GM21367 (cell line): ENCODE measurements at regions not wholly inside any gene's neighbourhood (a gene's known extent, or its start where the extent isn't known, plus 50 kb on each side); places are given as distances from the start of the nearest gene placed in this dataset.
"Not testable (repeated sequence)": the region's sequence is repeated elsewhere in the genome, so short reads cannot be mapped to it uniquely, and the experiment has no call there.

Experiments
- ATAC-seq: cut with Tn5 transposase; IDR thresholded peaks from one replicate; pipeline ENCODE4 v1.9.1; 2021; ENCODE audit not compliant: unreplicated experiment

- no peak for ATAC-seq
These were observed 783.0 kb upstream of the ARPP21 start for GRCh38 chr3:34856081-34856947.

- peak; percentile 67 for ATAC-seq
These were observed 781.2 kb upstream of the ARPP21 start for GRCh38 chr3:34858067-34858660.

- no peak for ATAC-seq
These were observed 779.6 kb upstream of the ARPP21 start for GRCh38 chr3:34859746-34860145.

- ATAC-seq = no peak
These were observed 776.9 kb upstream of the ARPP21 start for GRCh38 chr3:34862456-34862855.

GRCh38 chr3:34863485-34863884 is 775.8 kb upstream of the ARPP21 start:
- ATAC-seq = no peak

GRCh38 chr3:34864011-34864410 is 775.3 kb upstream of the ARPP21 start:
- ATAC-seq = no peak

GRCh38 chr3:34865346-34865745 is 774.0 kb upstream of the ARPP21 start:
- no peak for ATAC-seq

GRCh38 chr3:34868935-34869334 is 770.4 kb upstream of the ARPP21 start:
- ATAC-seq = no peak

- no peak for ATAC-seq
These were observed 769.6 kb upstream of the ARPP21 start for GRCh38 chr3:34869696-34870095.

- ATAC-seq = no peak
These were observed 766.9 kb upstream of the ARPP21 start for GRCh38 chr3:34872406-34872805.

- no peak for ATAC-seq
These were observed 762.3 kb upstream of the ARPP21 start for GRCh38 chr3:34876997-34877396.

GRCh38 chr3:34878488-34878887 is 760.8 kb upstream of the ARPP21 start:
- no peak for ATAC-seq

- ATAC-seq = no peak
These were observed 758.3 kb upstream of the ARPP21 start for GRCh38 chr3:34881026-34881425.

GRCh38 chr3:34882764-34883163 is 756.6 kb upstream of the ARPP21 start:
- no peak for ATAC-seq

- ATAC-seq = no peak
These were observed 755.3 kb upstream of the ARPP21 start for GRCh38 chr3:34884007-34884406.

- ATAC-seq = no peak
These were observed 752.9 kb upstream of the ARPP21 start for GRCh38 chr3:34886443-34886842.

- ATAC-seq = no peak
These were observed 749.7 kb upstream of the ARPP21 start for GRCh38 chr3:34889641-34890040.

GRCh38 chr3:34890247-34890646 is 749.1 kb upstream of the ARPP21 start:
- ATAC-seq = no peak

- ATAC-seq = no peak
These were observed 747.4 kb upstream of the ARPP21 start for GRCh38 chr3:34891941-34892340.

- ATAC-seq = no peak
These were observed 743.5 kb upstream of the ARPP21 start for GRCh38 chr3:34895841-34896240.

GRCh38 chr3:34909679-34910078 is 729.6 kb upstream of the ARPP21 start:
- not testable (repeated sequence) for ATAC-seq

- no peak for ATAC-seq
These were observed 720.3 kb upstream of the ARPP21 start for GRCh38 chr3:34919025-34919424.

GRCh38 chr3:34920806-34921205 is 718.5 kb upstream of the ARPP21 start:
- no peak for ATAC-seq
